ENCODE measurements at regions not wholly inside any gene's neighbourhood (a gene's known extent, or its start where the extent isn't known, plus 50 kb on each side); places are given as distances from the start of the nearest gene placed in this dataset.

- TF ChIP-seq POLR2A (IDR thresholded peaks at IDR 0.05; ENCODE audit: low read length) = no peak
- DNase-seq = no peak
Measured at GRCh38 chr20:46823753-46824152, 70.9 kb upstream of the EYA2 start.

GRCh38 chr20:46826343-46826984, 68.2 kb upstream of the EYA2 start:
- DNase-seq = no peak
- TF ChIP-seq POLR2A (IDR thresholded peaks at IDR 0.05; ENCODE audit: low read length) = no peak
- TF ChIP-seq GATA1 (IDR thresholded peaks at IDR 0.05; ENCODE audit: low read depth, low read length) = no peak

GRCh38 chr20:46827718-46828458, 66.8 kb upstream of the EYA2 start:
- TF ChIP-seq GATA1 (IDR thresholded peaks at IDR 0.05; ENCODE audit: low read depth, low read length) (no peak), POLR2A (IDR thresholded peaks at IDR 0.05; ENCODE audit: low read length) (no peak)
- DNase-seq = no peak

GRCh38 chr20:46828471-46828870, 66.2 kb upstream of the EYA2 start:
- no peak for TF ChIP-seq GATA1 (IDR thresholded peaks at IDR 0.05; ENCODE audit: low read depth, low read length)
- no peak for TF ChIP-seq POLR2A (IDR thresholded peaks at IDR 0.05; ENCODE audit: low read length)

GRCh38 chr20:46830886-46831632, 63.6 kb upstream of the EYA2 start:
- TF ChIP-seq POLR2A (IDR thresholded peaks at IDR 0.05; ENCODE audit: low read length) (no peak), GATA1 (IDR thresholded peaks at IDR 0.05; ENCODE audit: low read depth, low read length) (no peak)
- no peak for DNase-seq

More at GRCh38 chr20:46828471-46828870, 66.2 kb upstream of the EYA2 start:
- DNase-seq = no peak

GRCh38 chr20:46831633-46832011, 63.0 kb upstream of the EYA2 start:
- no peak for DNase-seq
- TF ChIP-seq GATA1 (IDR thresholded peaks at IDR 0.05; ENCODE audit: low read depth, low read length) (no peak), POLR2A (IDR thresholded peaks at IDR 0.05; ENCODE audit: low read length) (no peak)

GRCh38 chr20:46832555-46832954, 62.1 kb upstream of the EYA2 start:
- no peak for TF ChIP-seq GATA1 (IDR thresholded peaks at IDR 0.05; ENCODE audit: low read depth, low read length)
- no peak for TF ChIP-seq POLR2A (IDR thresholded peaks at IDR 0.05; ENCODE audit: low read length)
- DNase-seq = no peak

GRCh38 chr20:46833360-46833759, 61.3 kb upstream of the EYA2 start:
- TF ChIP-seq POLR2A (IDR thresholded peaks at IDR 0.05; ENCODE audit: low read length) (no peak), GATA1 (IDR thresholded peaks at IDR 0.05; ENCODE audit: low read depth, low read length) (no peak)
- DNase-seq = no peak

GRCh38 chr20:46835418-46835817, 59.2 kb upstream of the EYA2 start:
- DNase-seq = no peak

GRCh38 chr20:46837083-46837482, 57.6 kb upstream of the EYA2 start:
- no peak for DNase-seq
- TF ChIP-seq GATA1 (IDR thresholded peaks at IDR 0.05; ENCODE audit: low read depth, low read length) (no peak), POLR2A (IDR thresholded peaks at IDR 0.05; ENCODE audit: low read length) (no peak)

More at GRCh38 chr20:46835418-46835817, 59.2 kb upstream of the EYA2 start:
- TF ChIP-seq POLR2A (IDR thresholded peaks at IDR 0.05; ENCODE audit: low read length) (no peak), GATA1 (IDR thresholded peaks at IDR 0.05; ENCODE audit: low read depth, low read length) (no peak)

GRCh38 chr20:46838011-46838410, 56.6 kb upstream of the EYA2 start:
- DNase-seq = no peak
- TF ChIP-seq GATA1 (IDR thresholded peaks at IDR 0.05; ENCODE audit: low read depth, low read length) (no peak), POLR2A (IDR thresholded peaks at IDR 0.05; ENCODE audit: low read length) (no peak)

GRCh38 chr20:46840054-46840729, 54.5 kb upstream of the EYA2 start:
- no peak for DNase-seq
- no peak for TF ChIP-seq GATA1 (IDR thresholded peaks at IDR 0.05; ENCODE audit: low read depth, low read length)
- TF ChIP-seq POLR2A (IDR thresholded peaks at IDR 0.05; ENCODE audit: low read length) = no peak
